NCI-H128 (cell line): ENCODE measurements at regions not wholly inside any gene's neighbourhood (a gene's known extent, or its start where the extent isn't known, plus 50 kb on each side); places are given as distances from the start of the nearest gene placed in this dataset.
"Not testable (repeated sequence)": the region's sequence is repeated elsewhere in the genome, so short reads cannot be mapped to it uniquely, and the experiment has no call there.

Experiments used
- DNase-seq: peaks from one replicate; lab custom pipeline; 2025; ENCODE audit not compliant: unreplicated experiment; lab: John Stamatoyannopoulos, UW

- DNase-seq, result no peak
Observed at GRCh38 chr7:124643311-124643811, 122.2 kb downstream of the GPR37 start.

DNA sequence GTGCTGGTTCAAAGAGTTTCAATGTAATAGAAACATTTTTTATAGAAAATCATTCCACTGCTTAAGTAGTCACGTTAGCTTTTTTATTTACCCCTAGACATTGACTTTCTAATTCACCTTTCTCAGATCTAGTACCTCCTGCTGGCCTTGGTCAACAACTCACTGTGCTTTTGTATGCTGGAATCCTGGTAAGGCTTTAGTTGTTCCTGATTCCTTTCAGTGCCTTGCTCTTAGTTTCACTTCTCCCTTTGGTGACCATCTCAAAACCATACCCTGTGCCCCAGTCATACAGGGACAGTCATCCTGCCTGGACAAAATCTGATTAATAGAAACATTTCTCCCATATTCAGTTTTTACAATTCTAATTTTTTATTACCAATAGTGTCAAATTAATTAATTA lies 130.2 kb downstream of the GPR37 start:
- no peak for DNase-seq

GRCh38 chr7:124633740-124634139 lies 131.9 kb downstream of the GPR37 start:
- DNase-seq, result no peak

DNA sequence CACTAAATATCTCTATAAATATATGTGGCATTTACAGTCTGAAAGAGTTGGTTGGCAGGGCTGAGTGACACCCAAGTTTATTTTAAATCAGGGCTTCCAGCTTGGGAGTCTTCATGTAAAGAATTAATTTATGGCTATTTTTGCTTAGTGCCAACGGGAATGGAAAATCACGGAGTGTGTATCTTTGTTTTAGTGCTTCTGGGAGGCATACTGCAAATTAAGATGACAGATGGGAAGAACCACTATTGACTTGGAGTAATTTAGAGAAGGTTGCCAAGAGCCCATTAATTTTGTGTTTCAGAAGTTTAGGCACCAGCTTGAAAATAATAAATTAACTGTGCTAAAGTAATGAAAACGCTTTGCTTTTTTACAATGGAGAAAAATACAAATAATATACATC lies 135.2 kb downstream of the GPR37 start:
- no peak for DNase-seq

GRCh38 chr7:124618871-124619270 lies 146.7 kb downstream of the GPR37 start:
- DNase-seq, result no peak

DNA sequence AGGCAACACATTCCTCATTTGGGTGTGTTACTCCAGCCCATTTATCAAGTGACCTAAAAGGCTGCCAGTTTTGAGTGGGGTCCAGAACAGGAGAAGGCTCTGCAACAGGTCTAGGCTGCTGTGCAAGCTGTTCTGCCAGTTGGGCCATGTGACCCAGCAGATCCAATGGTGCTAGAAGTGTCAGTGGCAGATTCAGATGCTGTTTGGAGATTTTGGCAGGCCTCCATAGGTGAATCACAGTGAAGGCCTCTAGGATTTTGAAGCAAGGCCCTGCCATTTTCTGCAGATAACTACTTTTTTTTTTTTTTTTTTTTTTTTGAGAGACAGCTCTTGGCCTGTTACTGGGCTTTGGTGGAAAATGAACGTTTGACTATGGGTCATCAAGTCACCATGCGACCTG lies 147.5 kb downstream of the GPR37 start:
- not testable (repeated sequence) for DNase-seq

DNA sequence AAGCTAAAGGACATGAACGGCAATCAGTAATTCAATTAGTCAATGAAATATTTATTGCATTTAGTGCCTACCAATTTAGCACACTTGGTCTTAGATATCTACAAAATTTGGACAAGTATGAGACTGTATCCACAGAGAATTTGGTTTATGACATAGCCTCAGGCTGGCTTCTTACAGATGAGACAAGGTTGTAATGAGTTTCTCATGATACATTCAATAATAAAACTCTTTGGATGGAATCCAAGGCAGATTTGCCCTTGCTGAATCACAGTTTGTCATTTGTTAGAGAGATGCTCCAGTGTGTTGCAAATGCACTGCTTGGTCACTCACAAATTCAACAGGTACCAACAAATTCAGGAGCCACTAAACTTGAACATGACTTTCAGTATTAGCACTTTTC lies 162.5 kb downstream of the GPR37 start:
- no peak for DNase-seq

- no peak for DNase-seq
Observed at GRCh38 chr7:124597509-124597908, 168.1 kb downstream of the GPR37 start.

- no peak for DNase-seq
Observed at GRCh38 chr7:124596881-124597280, 168.7 kb downstream of the GPR37 start.

DNA sequence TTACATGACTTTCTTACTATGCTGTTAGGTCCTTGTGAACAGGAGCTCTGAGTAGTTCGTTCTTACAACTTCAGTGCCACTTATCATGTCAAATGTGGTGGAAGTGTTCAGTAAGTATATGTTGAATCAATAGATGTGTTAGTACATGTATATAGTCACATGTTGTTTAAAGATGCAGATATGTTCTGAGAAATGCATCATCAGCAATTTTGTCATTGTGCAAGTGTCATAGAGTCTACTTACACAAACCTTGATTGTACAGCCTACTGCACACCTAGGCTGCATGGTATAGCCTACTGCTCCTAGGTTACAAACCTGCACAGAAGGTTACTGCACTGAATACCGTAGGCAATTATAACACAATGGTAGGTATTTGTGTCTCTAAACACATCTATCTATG lies 174.8 kb downstream of the GPR37 start:
- no peak for DNase-seq

- no peak for DNase-seq
Observed at GRCh38 chr7:124577256-124577655, 188.3 kb downstream of the GPR37 start.

DNA sequence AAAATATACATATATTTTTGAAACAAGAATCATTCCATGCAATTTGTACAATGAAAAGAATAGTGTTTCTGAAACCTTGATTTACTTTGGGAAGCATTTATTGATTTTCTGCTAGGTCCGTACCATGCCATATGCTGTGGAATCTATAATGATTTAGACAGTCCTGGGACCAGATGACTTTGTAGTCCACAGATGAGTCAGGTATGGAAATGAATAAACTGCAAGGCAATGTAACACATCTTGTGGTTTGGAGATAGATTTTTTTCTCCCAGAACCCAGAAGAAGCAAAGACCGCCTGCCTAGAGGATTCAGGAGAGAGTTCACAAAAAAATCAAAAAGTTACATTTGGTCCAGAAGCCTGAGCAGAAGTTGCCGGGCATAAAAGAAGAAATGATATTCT lies 190.4 kb downstream of the GPR37 start:
- DNase-seq, result no peak

DNA sequence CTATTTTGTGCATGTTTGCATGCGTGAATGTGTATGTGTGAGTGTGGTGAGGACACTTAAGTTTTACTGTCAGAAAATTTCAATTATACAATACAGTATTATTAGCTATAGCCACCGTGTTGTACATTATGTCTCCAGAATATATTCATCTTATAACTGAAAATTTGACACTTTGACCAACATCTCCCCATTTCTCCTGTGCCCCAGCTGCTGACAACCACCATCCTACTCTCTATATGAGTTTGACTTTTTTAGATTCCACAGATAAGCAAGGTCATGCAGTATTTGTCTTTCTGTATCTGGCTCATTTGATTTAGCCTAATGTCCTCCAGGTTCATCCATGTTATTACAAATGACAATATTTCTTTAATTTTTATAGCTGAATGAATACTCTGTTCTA lies 195.0 kb downstream of the GPR37 start:
- no peak for DNase-seq

DNA sequence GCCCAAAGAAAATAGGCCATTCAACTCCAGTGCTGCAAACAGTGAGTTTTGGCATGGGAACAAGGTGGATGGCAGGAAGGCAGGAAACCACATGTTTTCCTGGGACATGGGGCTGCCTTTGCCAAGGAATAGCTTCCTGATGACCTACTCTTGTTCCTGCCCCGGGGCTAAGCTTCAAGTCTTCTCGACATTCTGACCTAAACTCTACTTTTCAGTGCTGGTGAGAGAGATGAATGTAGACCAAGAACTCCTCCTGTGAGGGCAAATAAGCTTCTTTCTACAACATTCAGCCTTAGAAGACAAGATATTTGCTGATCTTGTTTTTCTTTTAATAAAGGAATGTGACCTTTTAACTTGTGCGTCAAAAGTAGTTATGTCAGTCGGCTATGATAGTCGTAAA lies 199.0 kb downstream of the GPR37 start:
- DNase-seq, result no peak

- no peak for DNase-seq
Observed at GRCh38 chr7:124557587-124557986, 208.0 kb downstream of the GPR37 start.

DNA sequence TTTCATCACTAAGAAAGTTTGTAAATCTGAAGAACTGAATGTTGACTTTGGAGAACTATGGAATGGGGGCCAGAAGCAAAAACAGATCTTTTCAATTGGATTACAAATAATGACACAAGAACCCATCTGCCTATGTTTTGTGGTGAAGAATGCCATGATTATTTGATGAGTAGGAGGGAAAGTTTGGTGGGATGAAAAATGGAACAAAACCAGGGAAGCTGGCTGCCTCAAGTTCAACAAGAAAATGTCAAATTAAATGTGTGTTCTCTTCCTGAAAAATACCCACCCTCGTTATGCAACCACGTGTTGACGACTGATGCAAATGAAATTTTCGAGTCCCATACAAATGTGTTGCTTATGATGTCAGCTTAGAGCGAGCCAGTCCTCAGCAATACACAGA lies 208.5 kb downstream of the GPR37 start:
- no peak for DNase-seq

GRCh38 chr7:124553502-124553901 lies 212.1 kb downstream of the GPR37 start:
- DNase-seq, result no peak

- no peak for DNase-seq
Observed at GRCh38 chr7:124552217-124552616, 213.4 kb downstream of the GPR37 start.

DNA sequence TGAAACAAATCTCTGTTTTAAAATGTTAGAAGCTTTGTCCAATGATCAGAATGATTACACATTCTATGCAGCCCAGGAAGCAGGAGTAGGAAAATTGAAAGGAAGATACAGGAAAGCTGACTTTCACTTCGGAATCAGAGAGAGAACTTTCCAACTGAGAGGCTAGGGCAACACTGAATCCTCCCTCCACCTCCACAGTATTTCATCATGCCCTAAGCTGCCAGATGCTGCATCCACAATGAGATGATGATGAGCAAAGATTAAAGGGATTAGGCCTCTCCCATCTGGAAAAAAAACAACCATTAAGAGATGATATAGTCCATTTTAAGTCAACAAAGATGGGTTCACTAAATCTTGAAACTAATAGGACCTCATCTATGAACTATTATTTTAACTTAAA lies 215.6 kb downstream of the GPR37 start:
- DNase-seq, result no peak

GRCh38 chr7:124542476-124542875 lies 223.1 kb downstream of the GPR37 start:
- no peak for DNase-seq

- no peak for DNase-seq
Observed at GRCh38 chr7:124536156-124536762, 229.3 kb downstream of the GPR37 start.

DNA sequence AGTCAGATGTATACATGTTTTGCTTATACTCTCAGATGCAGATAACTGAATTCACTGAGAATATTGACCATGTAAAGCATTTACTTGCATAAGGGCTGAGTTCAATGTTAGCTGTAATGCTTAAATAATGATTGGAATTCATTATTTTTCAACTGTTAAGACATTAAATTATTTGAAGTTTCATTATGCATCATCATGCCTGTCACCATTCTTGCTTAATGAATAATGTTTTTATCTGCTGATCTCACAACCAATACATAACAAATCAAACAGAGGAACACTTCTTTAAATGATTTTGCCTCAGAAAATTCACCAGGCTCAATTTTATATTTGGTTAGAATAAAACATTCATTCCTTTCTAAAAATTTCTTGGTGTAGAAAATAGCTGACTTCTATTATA lies 233.4 kb downstream of the GPR37 start:
- DNase-seq, result no peak

GRCh38 chr7:124516911-124517310 lies 248.7 kb downstream of the GPR37 start:
- no peak for DNase-seq
